ENCODE measurements at regions not wholly inside any gene's neighbourhood (a gene's known extent, or its start where the extent isn't known, plus 50 kb on each side); places are given as distances from the start of the nearest gene placed in this dataset.
"Not testable (repeated sequence)": the region's sequence is repeated elsewhere in the genome, so short reads cannot be mapped to it uniquely, and the experiment has no call there.

- DNase-seq (ENCODE audit: low read depth) = no peak
These were observed 284.5 kb upstream of the CDYL start for GRCh38 chr6:4491501-4492260.

- DNase-seq (ENCODE audit: low read depth) = no peak
These were observed 286.7 kb upstream of the CDYL start for GRCh38 chr6:4489538-4489937.

DNA sequence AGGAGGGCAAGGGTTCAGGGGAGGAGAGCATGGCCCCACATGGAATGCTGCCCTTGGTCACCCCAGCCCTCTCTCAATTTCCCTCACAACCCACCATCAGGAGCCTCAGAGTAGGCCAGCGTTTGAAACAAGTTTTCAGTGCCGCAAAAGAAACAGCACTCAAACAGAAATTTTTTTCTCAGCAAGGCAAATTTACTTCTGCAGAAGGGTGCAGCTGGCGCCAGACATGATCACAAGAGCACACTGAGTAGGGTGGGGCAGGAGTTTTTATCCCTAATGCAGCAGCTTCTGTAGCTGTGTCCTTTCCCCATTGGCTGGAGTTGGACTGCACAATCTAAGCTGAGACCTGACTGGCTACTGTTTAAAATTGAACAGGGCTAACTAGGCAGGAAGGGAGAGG is 287.8 kb upstream of the CDYL start:
- no peak for DNase-seq (ENCODE audit: low read depth)

DNA sequence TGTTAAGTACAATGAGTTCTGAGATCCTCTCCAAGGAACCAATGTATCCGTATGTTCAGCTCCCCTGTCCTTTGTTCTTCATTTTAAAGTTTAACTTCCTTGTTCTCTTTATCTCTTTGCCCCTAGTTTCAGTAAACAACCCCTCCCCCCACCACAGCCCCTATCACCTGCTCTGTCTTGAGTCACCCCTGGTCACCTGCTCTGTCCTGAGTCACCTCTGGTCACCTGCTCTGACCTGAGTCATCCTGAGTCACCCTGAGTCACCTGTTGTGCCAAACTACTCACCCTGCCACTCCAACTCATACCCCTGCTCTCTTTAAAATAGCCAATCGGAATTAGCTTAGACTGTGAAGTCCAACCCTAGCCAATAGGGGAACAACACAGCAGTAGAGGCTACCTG is 288.7 kb upstream of the CDYL start:
- no peak for DNase-seq (ENCODE audit: low read depth)

- no peak for DNase-seq (ENCODE audit: low read depth)
These were observed 289.5 kb upstream of the CDYL start for GRCh38 chr6:4486568-4487315.

- no peak for DNase-seq (ENCODE audit: low read depth)
These were observed 290.5 kb upstream of the CDYL start for GRCh38 chr6:4485735-4486134.

DNA sequence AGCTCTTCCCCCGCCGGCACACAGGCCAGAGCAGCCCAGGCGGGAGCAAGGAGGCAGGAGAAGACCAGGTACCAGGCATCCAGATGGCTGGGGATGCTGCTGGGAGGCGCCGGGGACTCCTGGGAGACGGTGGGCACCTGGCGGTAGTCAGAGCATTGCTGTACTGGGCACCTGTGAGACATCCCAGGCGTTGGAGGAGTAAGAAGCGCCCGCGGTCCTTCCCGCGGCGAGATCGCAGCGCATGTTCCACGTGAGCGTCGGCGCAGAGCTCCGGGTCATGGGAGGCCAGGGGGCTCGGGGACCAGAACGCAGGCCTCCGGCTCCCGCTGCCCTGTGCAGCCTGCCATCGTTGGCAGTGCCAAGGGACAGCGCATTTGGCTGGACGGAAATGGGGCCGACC is 293.7 kb upstream of the CDYL start:
- DNase-seq (ENCODE audit: low read depth) = no peak

- DNase-seq (ENCODE audit: low read depth) = no peak
These were observed 295.1 kb upstream of the CDYL start for GRCh38 chr6:4480788-4481735.

- no peak for DNase-seq (ENCODE audit: low read depth)
These were observed 298.1 kb upstream of the CDYL start for GRCh38 chr6:4478098-4478497.

- no peak for DNase-seq (ENCODE audit: low read depth)
These were observed 301.4 kb upstream of the CDYL start for GRCh38 chr6:4474810-4475209.

- DNase-seq (ENCODE audit: low read depth) = no peak
These were observed 303.1 kb upstream of the CDYL start for GRCh38 chr6:4472969-4473642.

DNA sequence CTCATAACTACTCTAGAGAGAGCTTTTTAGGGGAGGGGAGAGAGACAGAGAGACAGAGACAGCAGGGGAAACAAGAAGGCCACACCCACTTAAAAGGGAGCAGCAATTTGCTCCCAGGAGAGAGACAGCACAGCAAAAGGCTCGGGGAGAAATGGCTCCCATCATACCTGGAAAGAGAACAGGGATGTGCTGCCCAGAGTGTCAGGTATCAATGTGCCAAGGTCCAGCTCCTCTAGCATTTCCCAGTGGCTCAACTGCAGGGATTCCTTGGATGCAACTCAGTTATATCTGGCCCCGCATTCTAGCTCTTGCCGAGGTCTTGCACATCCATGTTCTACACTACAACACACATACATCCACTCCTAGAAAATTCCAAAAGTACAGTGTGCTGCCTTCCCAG is 304.0 kb upstream of the CDYL start:
- no peak for DNase-seq (ENCODE audit: low read depth)

- DNase-seq (ENCODE audit: low read depth) = not testable (repeated sequence)
These were observed 304.7 kb upstream of the CDYL start for GRCh38 chr6:4471515-4471914.

- DNase-seq (ENCODE audit: low read depth) = no peak
These were observed 305.4 kb upstream of the CDYL start for GRCh38 chr6:4470698-4471210.

DNA sequence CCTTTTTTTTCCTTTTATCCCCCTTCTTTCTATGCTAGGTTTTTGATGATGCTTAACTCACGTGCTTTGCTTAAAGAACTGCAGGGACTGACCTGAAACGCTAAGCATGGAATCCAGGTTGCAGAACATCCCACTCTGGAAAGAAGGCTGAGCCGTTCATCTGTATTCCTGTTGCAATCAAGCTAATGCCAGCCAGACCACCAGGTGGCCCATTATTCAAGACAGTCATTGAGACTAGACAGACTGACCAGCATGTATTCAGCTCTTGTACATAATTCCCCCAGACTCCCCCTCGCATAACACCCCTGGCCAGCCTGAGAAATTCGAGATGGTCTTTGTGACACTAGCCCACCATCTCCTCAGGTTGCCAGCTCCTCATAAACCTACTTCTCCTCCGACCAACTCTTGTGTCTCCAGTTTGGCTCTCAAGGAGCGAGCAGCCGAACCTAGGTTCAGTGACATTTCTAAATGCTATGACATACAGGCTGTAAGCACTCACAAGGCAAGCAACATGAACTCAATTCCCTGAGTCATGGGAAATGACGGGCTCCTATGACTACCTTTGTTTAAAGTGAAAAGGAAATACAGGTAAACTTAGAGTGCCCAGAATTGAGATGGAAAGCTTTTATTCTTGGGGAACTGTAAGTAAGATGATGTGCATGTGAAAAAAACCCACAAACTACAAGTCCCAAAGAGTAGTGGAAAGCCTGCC is 309.3 kb upstream of the CDYL start:
- DNase-seq (ENCODE audit: low read depth) = no peak

GRCh38 chr6:4466261-4466660 is 309.9 kb upstream of the CDYL start:
- no peak for DNase-seq (ENCODE audit: low read depth)

DNA sequence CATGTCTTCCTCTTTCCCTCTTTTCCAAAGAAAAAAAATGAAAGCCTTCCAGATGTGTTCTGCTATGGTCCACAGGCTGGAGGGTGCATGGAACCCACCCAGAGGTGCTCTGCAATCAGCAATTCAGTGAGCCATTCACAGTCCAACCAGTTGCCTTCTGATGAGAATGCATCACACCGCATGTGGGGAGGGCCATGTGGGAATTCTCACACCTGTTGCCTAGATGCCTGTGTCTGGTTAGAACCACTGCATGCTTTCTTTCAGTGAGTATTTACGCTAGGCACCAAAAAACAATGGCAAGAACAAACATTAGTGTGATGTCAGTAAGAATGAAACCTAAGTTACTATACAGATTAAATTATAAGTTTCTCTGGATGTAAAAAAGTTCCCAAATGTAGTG is 311.6 kb upstream of the CDYL start:
- no peak for DNase-seq (ENCODE audit: low read depth)

DNA sequence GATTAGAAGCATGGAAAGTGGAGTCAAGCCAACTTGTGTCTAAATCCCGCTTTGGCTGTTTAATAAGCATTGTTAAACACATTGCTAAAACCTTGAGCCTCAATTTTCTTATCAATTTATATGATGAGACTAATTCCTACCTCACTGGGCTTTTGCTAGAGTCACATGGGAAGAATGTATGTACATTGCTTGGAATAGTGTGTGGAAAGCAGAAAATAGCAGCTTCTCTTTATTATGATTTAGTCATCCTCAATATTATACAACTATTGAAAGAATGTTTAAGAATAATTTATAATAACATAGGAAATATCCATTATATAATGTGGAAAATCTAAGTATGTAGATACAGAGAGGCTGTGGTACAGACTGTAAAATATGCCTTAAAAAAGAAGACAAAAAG is 313.0 kb upstream of the CDYL start:
- no peak for DNase-seq (ENCODE audit: low read depth)

DNA sequence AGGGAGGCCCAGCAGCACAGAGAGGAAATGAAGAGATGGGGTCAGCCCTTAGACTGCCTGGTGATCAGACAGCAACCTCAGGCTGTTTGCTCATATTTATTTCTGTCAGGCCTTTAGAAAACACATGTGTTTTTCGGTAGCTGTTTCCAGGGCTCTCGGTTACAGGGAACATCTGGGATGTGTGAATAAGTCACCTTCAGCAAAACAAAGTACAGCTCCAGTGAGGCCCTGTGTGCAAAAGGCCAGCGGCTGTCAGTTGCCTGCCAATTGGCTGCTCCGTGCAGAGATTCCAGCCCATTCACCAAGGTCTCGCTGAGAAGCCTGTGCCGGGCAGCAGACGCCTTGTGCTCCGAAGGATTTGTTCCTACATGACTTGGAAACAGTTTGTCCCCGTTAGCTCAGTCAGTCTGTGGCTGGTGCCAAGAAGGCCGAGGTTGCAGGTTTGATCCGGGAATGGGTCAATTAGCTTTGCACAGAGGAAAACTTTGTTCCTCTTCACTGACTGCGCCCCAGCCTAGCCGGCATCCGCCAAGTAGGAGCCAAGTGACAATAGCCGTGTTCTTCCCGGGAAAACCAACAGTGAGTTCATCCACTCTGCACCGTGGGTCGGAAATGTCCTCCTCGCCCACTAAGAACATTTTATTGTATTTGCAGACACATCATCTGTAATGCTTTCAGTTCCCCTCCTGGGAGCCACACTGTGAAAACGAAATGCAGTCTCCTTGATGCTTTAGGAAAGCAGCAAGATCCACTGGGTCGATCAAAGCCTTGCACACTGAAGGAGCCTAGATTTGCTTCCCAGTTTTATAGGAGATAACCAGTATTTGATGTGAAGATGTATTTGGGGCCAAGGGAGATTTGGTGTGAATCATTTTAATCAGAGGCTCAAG is 315.4 kb upstream of the CDYL start:
- DNase-seq (ENCODE audit: low read depth) = no peak

DNA sequence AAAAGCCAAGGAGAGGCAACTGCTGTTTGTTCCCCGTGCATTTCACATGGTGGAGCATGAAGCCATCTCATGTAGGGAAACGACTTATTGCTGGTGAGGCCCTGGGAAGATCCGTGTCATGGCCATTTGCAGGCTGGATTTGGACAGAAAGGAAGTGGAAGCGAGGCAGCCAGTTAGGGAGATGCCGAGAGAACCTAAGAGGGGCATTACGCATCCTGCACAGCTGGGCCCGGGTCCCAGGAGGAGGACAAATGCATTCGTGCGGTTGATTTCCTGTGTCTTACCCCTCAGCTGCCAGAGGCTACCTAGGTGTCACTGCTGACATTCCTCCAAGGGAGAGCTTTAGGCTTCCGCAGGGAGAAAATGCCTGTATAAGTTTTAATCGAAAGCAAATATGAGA is 316.2 kb upstream of the CDYL start:
- no peak for DNase-seq (ENCODE audit: low read depth)

Data from activated gamma-delta T cell treated with anti-CD3 and anti-CD28 coated beads, Interleukin-2, amount 50 U/mL, for 16 hours (primary cell).